SK-N-SH (cell line): ENCODE measurements at regions not wholly inside any gene's neighbourhood (a gene's known extent, or its start where the extent isn't known, plus 50 kb on each side); places are given as distances from the start of the nearest gene placed in this dataset.

ENCODE experiments used
- CTCF ChIA-PET: fragments of 300-600, 350-600 bp; formaldehyde crosslinking; extraction: SDS; loops from one replicate; lab custom pipeline; 2021; lab: Yijun Ruan, JAX
- POLR2A ChIA-PET: fragments of 350-600 bp; sonication (Branson Sonifier 250); formaldehyde crosslinking; extraction: SDS; loops from one replicate; lab custom pipeline; 2020; ENCODE audit warnings: antibody characterized with exemption, inconsistent platforms; lab: Yijun Ruan, JAX
- DNase-seq: peaks from one replicate; pipeline ENCODE4 v3.0.0; 2012
- H2AFZ ChIP-seq: fragments of 200-600 bp; sonication (generic); 2 replicates; pipeline ENCODE4 v1.8.1; 2016; ENCODE audit warnings: antibody characterized with exemption, mild to moderate bottlenecking, low read depth
- H3F3A ChIP-seq: fragments of 200-600 bp; sonication (generic); replicated peaks from 2 replicates; pipeline ENCODE3; 2016; ENCODE audit warnings: antibody characterized with exemption, mild to moderate bottlenecking; ENCODE audit not compliant: insufficient read depth
- H3K27ac ChIP-seq, 2 experiments: fragments of 200-500 bp in 1 of 2; fragments of 200-600 bp in 1 of 2; sonication (Bioruptor generic) in 1 of 2; sonication (generic), shearing (Covaris generic) in 1 of 2; 2 replicates each; pipeline versions ENCODE4 v1.5.1 to v1.6.1; 2014 to 2016; ENCODE audit warnings: low read depth in 2 of 2, inconsistent platforms in 1 of 2, low read length in 1 of 2, mild to moderate bottlenecking in 1 of 2, mixed read lengths in 1 of 2
- H3K27me3 ChIP-seq: fragments of 200-600 bp; sonication (generic), shearing (Covaris generic); 2 replicates; pipeline ENCODE4 v1.6.1; 2016; ENCODE audit warnings: mixed run types; ENCODE audit not compliant: insufficient read depth
- H3K36me3 ChIP-seq, 2 experiments: fragments of 200-500 bp in 1 of 2; fragments of 200-600 bp in 1 of 2; sonication (Bioruptor generic) in 1 of 2; sonication (generic) in 1 of 2; replicated peaks in 1 of 2; 2 replicates each; pipeline versions ENCODE3 to v1.5.1; 2014 to 2016; ENCODE audit warnings: low read length in 1 of 2, mild to moderate bottlenecking in 1 of 2; ENCODE audit not compliant: insufficient read depth in 2 of 2, control insufficient read depth in 1 of 2
- H3K4me1 ChIP-seq, 2 experiments: fragments of 200-500 bp in 1 of 2; fragments of 200-600 bp in 1 of 2; sonication (Bioruptor generic) in 1 of 2; sonication (generic), shearing (Covaris generic) in 1 of 2; 2 replicates each; pipeline versions ENCODE4 v1.5.1 to v1.6.1; 2014 to 2016; ENCODE audit warnings: low read depth in 1 of 2, low read length in 1 of 2, mixed run types in 1 of 2; ENCODE audit not compliant: insufficient read depth in 2 of 2, control insufficient read depth in 1 of 2
- H3K4me2 ChIP-seq: fragments of 200-600 bp; sonication (generic), shearing (Covaris generic); 2 replicates; pipeline ENCODE4 v1.6.1; 2017; ENCODE audit warnings: mixed run types
- H3K4me3 ChIP-seq, 2 experiments: fragments of 200-500 bp in 1 of 2; fragments of 200-600 bp in 1 of 2; sonication (Bioruptor generic) in 1 of 2; sonication (generic), shearing (Covaris generic) in 1 of 2; 2 replicates each; pipeline versions ENCODE4 v1.5.1 to v1.8.1; 2014 to 2016; ENCODE audit warnings: low read depth in 2 of 2, inconsistent platforms in 1 of 2, low read length in 1 of 2, mild to moderate bottlenecking in 1 of 2, mixed read lengths in 1 of 2, moderate library complexity in 1 of 2
- H3K79me2 ChIP-seq: fragments of 200-600 bp; sonication (generic); 2 replicates; pipeline ENCODE4 v1.8.1; 2017; ENCODE audit warnings: mild to moderate bottlenecking; ENCODE audit not compliant: insufficient read depth
- H3K9ac ChIP-seq: fragments of 200-600 bp; sonication (generic); 2 replicates; pipeline ENCODE4 v1.6.1; 2017; ENCODE audit warnings: mixed run types
- H3K9me2 ChIP-seq: fragments of 200-600 bp; sonication (generic); 2 replicates; pipeline ENCODE4 v1.6.1; 2017; ENCODE audit warnings: mixed run types
- H3K9me3 ChIP-seq: fragments of 200-600 bp; sonication (generic); 2 replicates; pipeline ENCODE4 v1.6.1; 2017; ENCODE audit warnings: mixed run types, mild to moderate bottlenecking, moderate library complexity
- H4K20me1 ChIP-seq: fragments of 200-600 bp; sonication (generic); 2 replicates; pipeline ENCODE4 v1.6.1; 2017; ENCODE audit warnings: mild to moderate bottlenecking, mixed run types; ENCODE audit not compliant: insufficient read depth
- CHD2 ChIP-seq: fragments of 150-350 bp; IDR thresholded peaks from 2 replicates; pipeline ENCODE4 v1.6.1; 2018; ENCODE audit warnings: low read length; ENCODE audit not compliant: partially characterized antibody
- CTCF ChIP-seq: fragments of 200-600 bp; sonication (generic); IDR thresholded peaks from 2 replicates; pipeline ENCODE4 v1.6.1; 2017; ENCODE audit warnings: antibody characterized with exemption, mild to moderate bottlenecking, moderate library complexity
- FOSL2 ChIP-seq: IDR thresholded peaks from 2 replicates; pipeline ENCODE4 v1.4.0; 2012; ENCODE audit warnings: low read depth, mild to moderate bottlenecking, moderate library complexity, borderline replicate concordance
- GABPA ChIP-seq: IDR thresholded peaks from 2 replicates; pipeline ENCODE4 v1.4.0; 2012; ENCODE audit warnings: low read depth, mild to moderate bottlenecking
- GATA2 ChIP-seq: sonication (generic); formaldehyde crosslinking; IDR thresholded peaks from 2 replicates; pipeline ENCODE4 v1.5.0; 2020; ENCODE audit warnings: mild to moderate bottlenecking, missing genetic modification reagents
- IRF3 ChIP-seq: fragments of 150-350 bp; IDR thresholded peaks from 2 replicates; pipeline ENCODE4 v1.6.1; 2016; ENCODE audit warnings: mild to moderate bottlenecking, low read depth, low read length
- JUND ChIP-seq: IDR thresholded peaks from 2 replicates; pipeline ENCODE4 v1.4.0; 2012
- MAX ChIP-seq: IDR thresholded peaks from 2 replicates; pipeline ENCODE4 v1.4.0; 2012; ENCODE audit warnings: low read depth
- MXI1 ChIP-seq: IDR thresholded peaks from 2 replicates; pipeline ENCODE4 v1.6.1; 2012; ENCODE audit warnings: mild to moderate bottlenecking, low read depth, low read length, improper control_type of control experiment
- PBX3 ChIP-seq: IDR thresholded peaks from 2 replicates; pipeline ENCODE4; 2012
- POLR2AphosphoS5 ChIP-seq: IDR thresholded peaks from 2 replicates; pipeline ENCODE4 v1.6.1; 2012; ENCODE audit warnings: low read depth, low read length
- RAD21 ChIP-seq: IDR thresholded peaks from 2 replicates; pipeline ENCODE4 v1.6.1; 2012; ENCODE audit warnings: mild to moderate bottlenecking, low read length
- REST ChIP-seq: IDR thresholded peaks from 2 replicates; pipeline ENCODE4 v1.6.1; 2012; ENCODE audit warnings: mild to moderate bottlenecking, low read depth, low read length, moderate library complexity
- TAF1 ChIP-seq: IDR thresholded peaks from 2 replicates; pipeline ENCODE4 v1.6.1; 2012; ENCODE audit warnings: low read depth, mild to moderate bottlenecking, low read length, moderate library complexity, borderline replicate concordance
- USF2 ChIP-seq: fragments of 150-350 bp; IDR thresholded peaks from 2 replicates; pipeline ENCODE4 v1.6.1; 2017; ENCODE audit warnings: antibody characterized with exemption, low read length, low read depth, borderline replicate concordance
- WGBS: methylation state at CpG from one replicate; pipeline ENCODE4 v1.1.6; 2017; ENCODE audit warnings: low lambda C conversion rate; 5-methylcytosine and 5-hydroxymethylcytosine counted together

- H3K9ac ChIP-seq = no peak overlapping the region
- H3K27ac ChIP-seq = peak overlapping the region in 1 of 2 experiments; percentile 85; a peak in 2 of 4 replicates
- no peak for DNase-seq
- no peak overlapping the region for H3K4me3 ChIP-seq
- 0 out of 4 replicates have a peak, but pooled peaks cover 0 to 11% of the 10 kb centered on the region in 2 experiments for H3K4me1 ChIP-seq
- ChIA-PET POLR2A (no interaction called here), CTCF (interaction anchor here (1.8 kb wide), 1 partner anchor 21 kb away, joined by 4 read pairs; no protein-coding TSS in a partner anchor)
- H2AFZ ChIP-seq = no peak overlapping the region
- H3K79me2 ChIP-seq = no peaks in the 10 kb centered on the region
- WGBS = 21% methylated on average over 1 of the region's 1 CpG
- no peak overlapping the region for H3K4me2 ChIP-seq
- no peaks in the 10 kb centered on the region for H3K36me3 ChIP-seq
- no peaks in the 10 kb centered on the region for H3K27me3 ChIP-seq
- H4K20me1 ChIP-seq = no peaks in the 10 kb centered on the region
- H3K9me2 ChIP-seq = no peaks in the 10 kb centered on the region
- H3F3A ChIP-seq = peaks cover 5% of the 10 kb centered on the region
- no peak for TF ChIP-seq GABPA
- TF ChIP-seq CTCF = no peak
- TF ChIP-seq GATA2 (CRISPR knock-in tag) = no peak
- no peak for TF ChIP-seq FOSL2
- TF ChIP-seq IRF3 = no peak
- no peak for TF ChIP-seq REST
- TF ChIP-seq TAF1 = no peak
- TF ChIP-seq USF2 = no peak
- no peak for TF ChIP-seq MAX
- TF ChIP-seq CHD2 = no peak
- no peak for TF ChIP-seq POLR2AphosphoS5
- no peak for TF ChIP-seq MXI1
- no peak for TF ChIP-seq RAD21
- TF ChIP-seq JUND = no peak
- no peak for TF ChIP-seq PBX3
- TF ChIP-seq, all 33 proteins: peak for 0
- H3K9me3 ChIP-seq = no peaks in the 10 kb centered on the region
Measured at GRCh38 chr20:39660226-39660625, 698.1 kb downstream of the DHX35 start.
